Skin of body (tissue), 1 donor: ENCODE measurements at regions not wholly inside any gene's neighbourhood (a gene's known extent, or its start where the extent isn't known, plus 50 kb on each side); places are given as distances from the start of the nearest gene placed in this dataset.
"Not testable (repeated sequence)": the region's sequence is repeated elsewhere in the genome, so short reads cannot be mapped to it uniquely, and the experiment has no call there.

Experiments
- DNase-seq: peaks from one replicate; lab custom pipeline; 2025; lab: John Stamatoyannopoulos, UW

DNA sequence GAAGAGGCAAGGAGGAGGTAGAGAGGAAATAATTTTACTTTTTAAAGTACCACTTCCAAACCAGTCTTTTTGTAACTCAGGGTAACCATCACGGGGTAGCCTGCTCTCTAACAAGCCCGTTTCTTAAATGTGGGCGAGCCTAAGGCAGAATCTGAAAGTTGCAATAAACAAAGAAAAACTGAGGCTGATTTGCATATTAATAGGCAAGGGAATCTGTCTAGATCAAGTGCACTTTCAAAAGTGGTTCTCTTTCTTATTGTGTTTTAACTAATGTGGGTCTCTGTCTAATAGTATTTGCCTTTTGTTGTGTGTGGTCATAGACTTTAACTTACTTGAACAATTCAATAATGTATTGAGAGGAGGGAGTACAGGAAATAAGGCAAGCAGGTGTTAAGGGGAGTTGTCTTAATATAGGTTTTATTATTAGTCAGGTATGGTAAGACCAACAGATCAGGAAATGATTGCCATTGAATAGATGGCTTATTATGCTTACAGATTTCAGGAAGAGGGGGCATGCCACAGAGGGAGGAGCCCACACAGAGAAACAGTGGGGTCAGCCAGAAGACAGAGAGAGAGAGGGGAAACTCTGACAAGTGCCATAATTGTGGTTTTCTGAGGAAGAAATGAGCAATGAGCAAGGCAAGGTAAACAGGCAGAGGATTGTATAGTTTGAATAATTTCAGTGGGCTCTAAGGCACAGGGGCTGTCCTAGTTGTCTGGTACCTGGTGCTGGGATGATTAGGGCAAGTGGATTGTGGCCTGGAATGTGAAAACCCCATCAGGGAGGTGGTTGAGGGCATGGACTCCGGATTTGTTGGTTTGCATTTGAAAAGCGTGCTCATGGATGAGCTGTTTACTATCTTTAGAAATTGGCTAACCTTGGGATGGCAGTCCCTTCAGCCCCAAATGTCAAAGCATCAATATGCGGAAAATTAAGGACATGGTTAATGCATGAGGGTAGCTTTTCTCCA lies 237.2 kb downstream of the TOX3 start:
- DNase-seq = no peak

DNA sequence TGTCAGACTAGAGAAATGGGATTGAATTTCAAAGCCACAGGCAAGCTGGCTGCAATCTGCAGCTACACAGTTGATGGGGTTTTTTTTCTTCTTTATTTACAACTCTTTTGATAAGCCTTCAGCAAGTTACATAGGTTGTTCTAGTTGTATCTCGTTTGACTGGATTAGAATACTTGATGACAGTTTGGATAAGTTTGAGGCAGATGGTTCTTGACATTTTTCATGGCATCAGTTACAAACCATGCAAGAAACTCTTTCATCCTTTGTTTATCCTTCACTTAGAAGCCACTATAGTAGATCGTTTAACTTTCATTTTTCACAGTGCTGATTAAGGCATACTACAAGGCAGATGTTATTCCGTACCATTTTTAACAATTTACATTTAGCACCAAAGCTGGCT lies 238.9 kb downstream of the TOX3 start:
- DNase-seq = no peak

DNA sequence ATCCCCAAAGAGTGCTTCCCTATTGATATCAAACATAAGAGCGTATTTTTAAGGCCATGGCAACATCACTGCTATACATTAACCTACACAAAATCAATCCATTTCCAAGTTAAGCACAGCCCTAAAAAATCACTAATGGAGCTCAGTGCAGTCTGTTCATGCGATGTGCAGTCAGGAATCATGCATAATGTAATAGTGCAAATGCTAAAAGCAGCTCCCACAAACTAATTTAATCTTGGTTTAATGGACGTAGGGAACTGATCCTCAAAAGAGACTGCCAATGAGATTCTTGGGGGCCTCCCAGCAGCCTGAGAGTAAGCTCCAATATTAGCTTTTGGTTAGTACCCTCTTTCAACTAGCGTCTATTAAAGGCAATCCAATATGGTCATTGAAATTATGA lies 245.9 kb downstream of the TOX3 start:
- DNase-seq = no peak

DNA sequence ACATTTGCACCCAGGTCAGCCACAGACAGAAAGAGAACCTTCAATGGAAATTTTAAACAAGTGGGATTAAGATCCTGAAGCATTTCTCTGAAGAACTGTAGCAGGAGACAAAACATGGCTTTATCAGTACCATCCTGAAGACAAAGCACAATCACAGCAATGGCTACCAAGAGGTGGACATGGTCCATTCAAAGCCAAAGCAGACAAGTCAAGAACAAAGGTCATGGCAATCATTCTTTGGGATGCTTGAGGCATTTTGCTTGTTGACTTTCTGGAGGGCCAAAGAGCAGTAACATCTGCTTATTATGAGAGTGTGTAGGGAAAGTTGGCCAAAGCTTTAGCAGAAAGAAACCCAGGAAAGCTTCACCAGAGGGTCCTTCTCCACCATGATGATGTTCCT lies 248.2 kb downstream of the TOX3 start:
- no peak for DNase-seq

DNA sequence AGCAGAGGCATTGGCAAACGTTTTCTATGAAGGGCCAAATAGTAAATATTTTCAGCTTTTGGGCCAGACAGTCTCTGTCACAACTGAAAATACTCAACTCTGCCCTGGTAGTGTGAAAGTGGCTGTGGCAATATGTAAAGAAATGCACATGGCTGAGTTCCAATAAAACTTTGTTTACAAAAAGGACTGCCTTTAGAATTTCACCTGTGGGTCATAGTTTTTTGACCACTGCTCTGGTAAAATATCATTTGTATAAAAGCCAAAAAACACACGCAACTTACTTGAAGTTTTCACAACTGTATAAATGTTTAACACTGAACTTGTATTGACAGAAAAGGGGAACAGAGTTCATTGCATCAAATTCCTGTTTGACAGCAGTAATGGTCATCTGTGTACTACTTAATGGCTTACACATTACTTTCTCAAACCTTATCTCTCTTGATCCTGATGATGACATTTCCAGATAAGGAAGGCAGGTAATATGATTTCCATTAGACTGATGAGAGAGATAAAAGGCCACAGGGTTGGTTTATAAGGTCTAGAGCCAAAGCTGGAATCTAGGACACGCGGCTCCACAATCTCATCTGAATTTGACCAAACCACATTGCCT lies 250.1 kb downstream of the TOX3 start:
- DNase-seq = not testable (repeated sequence)

DNA sequence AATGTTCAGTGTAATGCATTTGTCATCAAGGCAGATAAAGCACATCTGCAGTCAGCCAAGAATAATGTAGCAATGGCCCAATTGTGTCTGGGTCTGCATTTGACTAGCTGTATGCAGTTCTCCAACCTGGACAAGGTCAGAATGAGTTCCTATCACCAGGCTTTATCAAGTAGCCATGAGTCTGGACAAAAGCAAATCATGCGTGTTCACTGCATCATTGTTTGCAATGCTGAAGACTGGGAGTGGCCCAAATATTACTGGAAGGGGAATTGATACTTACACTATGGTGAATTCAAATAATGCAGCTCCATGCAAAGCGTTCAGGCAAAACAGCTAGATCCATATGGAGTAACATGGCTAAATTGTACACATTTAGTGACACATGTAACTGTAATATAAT lies 250.9 kb downstream of the TOX3 start:
- DNase-seq = no peak

DNA sequence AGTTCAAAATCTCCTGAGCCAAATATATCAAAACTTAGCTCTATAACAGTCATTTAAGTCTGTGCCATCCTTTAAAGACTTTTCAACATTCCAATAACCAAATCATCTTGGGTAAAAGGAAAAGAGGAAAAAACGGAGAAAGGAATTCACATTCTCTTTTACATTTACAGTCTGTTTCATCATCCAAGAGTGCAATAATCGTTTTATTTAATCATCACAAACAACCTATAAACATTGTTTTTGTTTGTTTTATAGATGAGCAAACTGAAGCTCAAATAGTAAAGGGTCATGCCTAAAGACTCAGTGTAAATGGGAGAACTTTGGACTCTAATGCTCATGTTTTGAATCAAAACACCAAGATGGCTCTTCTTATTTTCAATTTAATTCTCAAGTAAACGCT lies 252.3 kb downstream of the TOX3 start:
- DNase-seq = no peak

DNA sequence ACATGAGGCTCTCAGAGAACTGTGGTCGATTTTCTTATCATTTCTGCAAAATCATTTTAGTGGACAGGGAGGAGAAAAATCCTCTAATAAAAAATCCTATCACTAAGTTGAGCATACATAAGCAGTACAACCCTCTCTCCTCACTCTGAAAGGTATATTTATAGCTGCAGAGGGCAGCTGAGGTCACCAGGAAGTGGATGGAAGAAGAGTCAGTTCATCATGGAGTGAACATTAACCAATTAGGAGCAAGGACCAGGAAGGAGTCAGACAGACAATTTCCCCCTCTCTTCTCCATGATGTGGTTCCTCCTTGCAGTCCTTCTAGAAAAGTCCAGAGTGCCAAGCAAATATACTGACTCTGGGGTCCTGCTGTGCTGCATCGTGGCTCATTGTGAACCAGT lies 253.7 kb downstream of the TOX3 start:
- no peak for DNase-seq

DNA sequence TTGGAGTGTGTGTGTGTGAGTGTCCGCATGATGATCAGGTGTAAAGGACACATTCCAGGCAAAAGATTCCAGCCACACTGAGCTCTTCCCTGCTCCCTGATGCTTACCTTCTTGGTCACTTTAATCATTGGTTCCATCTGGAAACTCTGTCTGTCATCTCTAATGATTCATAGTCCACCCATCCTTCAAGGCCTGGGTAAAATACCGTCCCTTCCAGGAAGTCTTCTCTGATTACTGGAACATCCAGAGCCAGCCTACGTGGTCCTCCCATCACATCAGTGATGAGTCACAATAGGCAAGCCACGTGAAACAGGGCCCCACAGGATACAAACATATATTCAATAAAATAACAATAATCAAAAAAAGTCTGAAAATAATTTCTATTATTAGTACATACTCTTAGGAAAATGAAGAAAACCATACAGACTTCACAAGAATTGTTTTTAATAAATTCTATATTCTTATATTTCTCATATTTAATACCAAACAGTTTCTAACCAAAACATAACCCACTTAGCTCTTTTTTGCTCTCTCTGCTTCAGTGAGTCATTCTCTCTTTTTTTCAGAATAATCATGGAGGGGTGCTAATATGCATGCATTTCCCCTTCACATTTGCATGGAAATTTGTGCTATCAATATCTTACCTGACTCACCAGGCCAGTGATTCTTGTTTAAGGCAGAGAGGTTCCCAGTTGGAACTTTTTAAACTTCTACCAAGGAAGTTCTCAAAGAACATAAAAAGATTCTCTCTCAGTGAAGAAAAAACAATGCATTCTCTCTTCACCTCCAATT lies 263.2 kb downstream of the TOX3 start:
- DNase-seq = no peak

DNA sequence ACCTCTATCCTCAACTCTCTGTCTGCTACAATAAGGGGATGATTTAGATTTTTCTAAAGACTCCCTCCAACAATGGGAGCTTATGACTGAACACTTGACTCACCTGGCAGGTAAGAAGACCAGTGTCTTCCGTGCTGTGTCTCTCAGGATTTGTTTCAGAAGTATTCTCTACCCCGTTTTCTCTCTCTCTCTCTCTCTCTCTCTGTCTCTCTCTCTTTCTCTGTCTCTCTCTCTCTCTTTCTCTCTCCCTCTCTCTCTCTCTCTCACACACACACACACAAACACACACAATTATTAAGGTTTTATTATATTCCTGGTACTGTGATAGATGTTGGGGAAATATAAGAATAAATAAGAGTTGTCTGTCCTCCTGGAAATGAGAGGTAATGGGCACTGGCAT lies 263.9 kb downstream of the TOX3 start:
- DNase-seq = no peak

DNA sequence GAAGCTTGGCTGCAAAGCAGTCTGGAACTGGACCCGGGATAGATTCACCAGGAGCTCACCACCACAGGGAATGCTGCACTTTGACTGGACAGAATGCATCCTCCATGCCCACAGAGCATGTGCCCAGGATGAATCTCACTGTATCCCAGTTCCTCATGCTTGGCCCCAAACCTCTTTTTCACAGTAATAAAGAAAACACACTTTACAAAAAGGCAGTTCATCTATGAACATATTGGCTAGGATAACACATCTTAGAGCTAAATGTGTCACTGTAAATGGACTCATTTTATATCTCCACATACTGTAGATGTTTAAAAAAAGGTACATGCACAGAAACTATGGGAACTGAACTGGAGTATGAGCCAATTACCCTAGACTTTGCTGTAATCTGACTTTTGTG lies 266.9 kb downstream of the TOX3 start:
- DNase-seq = no peak

DNA sequence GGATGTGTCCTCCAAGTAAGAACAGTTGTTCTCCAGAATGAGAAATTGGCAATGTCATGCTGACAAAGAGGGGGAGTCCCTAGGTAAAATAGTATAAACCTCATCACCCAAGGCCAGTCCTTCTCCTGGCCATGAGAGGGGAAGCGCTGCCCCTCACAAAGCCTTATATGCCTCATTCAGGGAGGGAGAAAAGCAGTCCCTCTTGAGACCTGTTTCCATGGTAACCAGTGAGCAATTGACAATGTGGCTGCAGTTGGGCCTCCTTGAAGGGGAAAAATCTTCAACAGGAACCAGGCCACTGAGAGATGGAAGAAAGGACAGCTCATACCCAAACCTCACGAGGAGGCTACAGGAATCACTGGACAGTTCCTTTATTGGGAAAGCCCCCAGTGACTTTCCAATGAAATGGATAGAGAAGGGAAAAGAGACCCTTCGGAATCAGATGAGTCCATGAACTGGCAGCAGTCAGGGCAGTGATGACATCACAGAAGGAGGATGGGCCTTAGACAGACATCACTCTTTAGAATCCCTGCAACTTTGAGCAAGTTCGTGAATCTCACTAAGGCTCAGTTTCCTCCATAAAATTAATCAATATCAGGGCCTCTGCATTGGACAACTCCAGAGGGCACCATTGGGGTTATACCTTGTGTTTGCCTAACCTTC lies 275.7 kb downstream of the TOX3 start:
- DNase-seq = no peak

DNA sequence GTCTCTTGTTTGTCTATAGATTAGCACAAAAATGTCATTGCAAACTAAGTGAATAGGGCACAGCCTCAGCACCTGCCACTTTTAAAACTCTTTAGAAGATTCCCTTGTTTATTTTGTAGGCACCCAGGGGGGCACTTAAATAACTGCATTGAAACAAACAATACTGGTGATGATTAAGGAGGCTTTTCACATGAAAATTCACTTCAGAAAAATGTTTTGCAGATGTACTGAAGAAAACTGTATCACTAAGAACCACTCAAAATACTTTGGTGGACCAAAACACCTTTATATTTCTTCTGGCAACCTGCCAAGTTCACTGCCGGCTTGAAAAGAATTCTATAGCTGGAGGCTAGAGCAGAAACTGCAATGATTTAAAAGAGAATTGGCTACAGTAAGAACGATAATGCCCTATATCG lies 281.5 kb downstream of the TOX3 start:
- no peak for DNase-seq

DNA sequence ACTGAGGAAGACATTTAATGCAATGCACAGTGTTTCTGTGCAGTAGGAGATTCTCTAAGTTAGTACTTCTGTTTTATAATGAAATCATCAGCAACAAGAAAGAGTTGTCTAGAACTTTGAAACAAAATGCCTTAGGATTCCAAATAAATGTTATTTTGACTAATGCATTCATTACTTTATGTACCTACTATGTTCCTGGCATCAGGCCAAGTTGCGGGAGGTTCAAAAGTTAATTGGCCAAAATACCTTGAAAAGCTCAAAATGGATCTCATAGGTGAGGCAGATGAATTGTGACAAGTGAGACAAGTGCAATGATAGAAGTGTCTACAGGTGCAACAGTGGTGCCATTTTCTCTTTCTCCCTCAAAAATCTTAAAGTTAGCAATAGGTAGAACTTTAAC lies 289.4 kb downstream of the TOX3 start:
- DNase-seq = no peak

DNA sequence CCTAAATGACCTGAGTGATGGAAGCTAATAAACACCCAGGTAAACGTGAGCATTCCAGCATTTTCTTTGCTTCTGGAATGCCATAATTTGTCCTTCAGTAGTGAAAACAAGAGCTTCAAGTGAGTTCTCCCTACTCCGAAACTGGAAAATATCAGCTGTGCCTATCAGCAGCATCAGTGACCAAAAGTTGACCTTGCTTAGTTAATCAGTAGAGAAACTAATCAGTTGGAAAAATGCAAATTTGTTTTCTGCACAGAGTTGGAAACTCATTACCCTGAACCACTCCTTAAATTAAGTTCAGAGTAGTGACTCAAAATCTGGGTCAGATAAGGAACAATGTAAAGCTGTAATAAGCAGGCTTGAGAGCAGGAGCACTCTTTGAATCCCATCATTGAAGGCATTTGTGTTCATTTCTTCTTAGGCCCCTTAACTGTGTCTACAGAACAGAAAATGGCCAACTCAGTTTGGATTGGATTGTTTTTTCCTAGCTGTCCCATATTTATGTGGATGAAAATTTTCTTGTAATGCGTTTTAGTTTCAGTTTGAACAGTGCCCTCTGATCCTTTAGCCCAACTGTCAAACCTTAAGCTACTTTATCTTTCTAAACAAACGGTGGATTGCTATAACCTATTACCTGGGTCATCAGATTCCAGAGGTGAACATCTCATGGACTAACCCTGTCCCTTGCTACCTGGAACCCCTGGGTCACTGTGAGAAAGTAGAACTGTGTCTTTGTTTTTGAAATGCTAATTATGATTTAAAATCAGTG lies 290.4 kb downstream of the TOX3 start:
- no peak for DNase-seq

DNA sequence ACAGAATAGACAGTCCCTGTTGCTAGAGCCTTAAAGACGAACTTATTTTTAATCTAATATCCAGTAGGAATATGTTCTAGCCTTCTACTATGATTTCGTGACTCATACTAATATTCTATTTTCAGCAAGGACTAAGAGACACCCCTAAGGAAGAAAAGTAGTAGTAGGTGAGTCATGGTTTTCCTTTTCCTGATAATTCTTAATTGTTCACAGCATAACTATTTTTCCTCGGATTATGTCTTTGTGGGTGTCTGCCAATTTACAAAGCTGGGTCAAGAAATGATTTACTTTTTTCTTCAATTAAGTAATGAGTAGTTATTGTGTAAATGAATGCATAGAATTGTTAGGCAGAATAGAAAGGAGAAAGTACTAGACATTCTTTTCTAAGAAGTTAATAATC lies 292.2 kb downstream of the TOX3 start:
- no peak for DNase-seq

DNA sequence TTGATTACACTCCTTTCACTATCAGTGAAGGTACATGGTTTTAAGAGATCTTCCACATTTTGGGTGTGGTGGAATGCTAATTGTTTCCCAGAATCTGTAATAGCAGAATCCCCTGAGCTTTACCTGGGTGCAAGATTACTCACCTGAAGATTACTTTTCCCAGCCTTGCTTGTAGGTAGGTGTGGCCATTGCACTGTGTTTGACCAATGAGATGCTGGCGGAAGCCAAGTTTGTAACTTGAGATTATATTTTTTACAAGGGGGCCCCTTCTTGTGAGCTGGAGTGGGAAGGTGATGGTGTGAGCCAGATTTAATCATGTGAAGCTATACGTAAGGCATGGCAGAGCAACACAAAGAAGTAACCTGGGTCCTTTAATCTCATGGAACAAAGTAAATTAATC lies 294.3 kb downstream of the TOX3 start:
- no peak for DNase-seq

DNA sequence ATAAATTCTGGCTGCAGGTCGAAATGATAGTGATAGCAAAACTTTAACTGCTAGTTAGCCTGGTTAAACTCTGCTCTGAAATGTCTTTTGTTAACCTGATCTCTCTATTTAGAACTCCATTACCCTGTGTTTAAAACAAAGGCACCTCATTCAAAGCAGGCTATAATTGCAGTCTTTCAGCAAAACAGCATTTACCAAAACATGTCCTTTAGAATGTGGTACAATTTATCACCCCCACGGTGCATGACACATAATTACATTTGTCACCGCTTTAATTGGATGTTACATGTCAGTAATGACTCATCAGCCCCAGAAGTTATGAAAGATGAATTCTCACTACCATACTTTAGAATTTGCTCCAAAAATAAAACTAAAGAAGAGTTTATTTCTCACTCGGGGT lies 295.4 kb downstream of the TOX3 start:
- DNase-seq = no peak

DNA sequence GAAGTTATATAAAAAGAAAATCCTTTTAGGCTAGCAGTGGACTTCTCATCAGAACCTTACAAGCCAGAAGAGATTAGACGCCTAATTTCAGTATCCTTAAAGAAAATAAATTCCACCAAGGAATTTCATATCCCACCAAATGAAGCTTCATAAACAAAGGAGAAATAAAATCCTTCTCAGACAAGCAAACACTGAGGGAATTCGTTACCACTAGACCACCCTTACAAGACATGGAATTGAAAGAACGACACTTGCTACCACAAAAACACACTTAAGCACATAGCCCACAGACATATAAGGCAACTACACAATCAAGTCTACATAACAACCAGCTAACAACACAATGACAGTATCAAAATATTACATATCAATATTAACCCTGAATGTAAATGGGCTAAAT lies 299.2 kb downstream of the TOX3 start:
- no peak for DNase-seq

DNA sequence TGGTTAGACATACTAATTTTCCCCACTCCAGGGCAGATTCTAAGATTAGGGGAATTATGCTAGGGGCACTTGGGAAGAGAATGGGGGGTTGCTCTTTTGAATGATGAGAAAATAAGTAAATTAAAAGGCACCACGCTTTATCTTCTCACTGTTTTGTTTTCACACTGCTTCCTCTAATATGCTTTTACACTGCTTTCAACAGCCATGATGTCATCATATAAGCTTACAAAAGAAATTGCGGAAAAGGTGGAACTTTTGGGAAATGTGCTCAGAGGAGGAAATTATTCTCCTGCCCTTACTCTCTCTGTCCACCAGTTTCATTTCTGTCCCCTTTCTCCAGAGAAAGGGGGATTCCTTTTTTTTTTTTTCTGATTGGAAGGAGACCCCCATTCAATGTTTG lies 308.2 kb downstream of the TOX3 start:
- no peak for DNase-seq

DNA sequence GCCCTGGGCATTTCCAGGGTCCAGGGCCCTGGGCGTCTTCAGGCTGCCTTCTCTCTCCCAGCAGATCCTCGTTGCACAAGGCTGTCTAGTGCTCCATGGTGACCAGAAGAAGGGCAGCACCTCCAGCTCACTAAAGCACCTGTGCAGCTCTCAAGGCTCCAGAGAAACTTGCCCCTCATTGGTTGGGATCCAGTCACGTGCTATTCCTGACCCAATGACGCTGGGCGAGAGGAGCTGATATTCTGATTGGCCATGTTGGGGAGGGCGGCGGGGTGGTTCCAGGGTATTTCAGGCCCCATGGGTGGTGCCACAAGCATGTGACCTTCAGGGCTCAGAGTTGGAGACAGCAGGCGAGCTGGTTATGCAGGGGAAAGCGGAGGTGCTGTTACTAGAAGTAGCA lies 309.1 kb downstream of the TOX3 start:
- no peak for DNase-seq
